H9 (cell line): ENCODE measurements at regions not wholly inside any gene's neighbourhood (a gene's known extent, or its start where the extent isn't known, plus 50 kb on each side); places are given as distances from the start of the nearest gene placed in this dataset.
A peak's percentile ranks its signal among the peaks of the same experiment; 100 is the strongest.

Experiments
- DNase-seq: peaks from one replicate; pipeline ENCODE4 v3.0.0-alpha.2; 2017
- H2AFZ ChIP-seq: one replicate; pipeline ENCODE4 v1.6.1; 2013; ENCODE audit warnings: mild to moderate bottlenecking, low read length, control low read depth, moderate library complexity
- H2AK5ac ChIP-seq: 2 replicates; pipeline ENCODE4 v1.6.1; 2013; ENCODE audit warnings: low read length, control low read depth, mixed read lengths; ENCODE audit not compliant: insufficient read length
- H2BK120ac ChIP-seq: one replicate; pipeline ENCODE4 v1.6.1; 2013; ENCODE audit warnings: low read depth, mild to moderate bottlenecking, low read length, control low read depth, inconsistent platforms; ENCODE audit not compliant: poor library complexity, severe bottlenecking
- H2BK12ac ChIP-seq: 2 replicates; pipeline ENCODE4 v1.6.1; 2013; ENCODE audit warnings: low read length, control low read depth, mixed read lengths, low read depth; ENCODE audit not compliant: insufficient read length
- H2BK15ac ChIP-seq: 2 replicates; pipeline ENCODE4 v1.6.1; 2013; ENCODE audit warnings: low read depth, low read length, control low read depth
- H2BK20ac ChIP-seq: one replicate; pipeline ENCODE4 v1.6.1; 2013; ENCODE audit warnings: low read depth, mild to moderate bottlenecking, low read length, control low read depth, inconsistent platforms; ENCODE audit not compliant: poor library complexity, severe bottlenecking
- H2BK5ac ChIP-seq: 2 replicates; pipeline ENCODE4 v1.6.1; 2013; ENCODE audit warnings: low read length, control low read depth, mixed read lengths; ENCODE audit not compliant: insufficient read length
- H3K14ac ChIP-seq: 2 replicates; pipeline ENCODE4 v1.6.1; 2013; ENCODE audit warnings: low read length, control low read depth; ENCODE audit not compliant: insufficient read depth
- H3K18ac ChIP-seq: 2 replicates; pipeline ENCODE4 v1.6.1; 2013; ENCODE audit warnings: low read depth, mild to moderate bottlenecking, mixed read lengths, low read length, control low read depth; ENCODE audit not compliant: insufficient read length
- H3K23ac ChIP-seq: 2 replicates; pipeline ENCODE4 v1.6.1; 2013; ENCODE audit warnings: low read length, control low read depth, mixed read lengths, low read depth; ENCODE audit not compliant: insufficient read length
- H3K23me2 ChIP-seq: 2 replicates; pipeline ENCODE4 v1.6.1; 2013; ENCODE audit warnings: low read depth, mild to moderate bottlenecking, mixed read lengths, low read length, control low read depth; ENCODE audit not compliant: insufficient read length, poor library complexity, severe bottlenecking
- H3K27ac ChIP-seq: 2 replicates; pipeline ENCODE4 v1.5.1; 2013; ENCODE audit warnings: low read length, control low read depth, mixed read lengths, low read depth; ENCODE audit not compliant: insufficient read length
- H3K27me3 ChIP-seq: 2 replicates; pipeline ENCODE4 v1.6.1; 2013; ENCODE audit warnings: low read length, control low read depth, inconsistent platforms; ENCODE audit not compliant: insufficient read depth
- H3K4ac ChIP-seq: 2 replicates; pipeline ENCODE4 v1.6.1; 2013; ENCODE audit warnings: low read depth, mild to moderate bottlenecking, control low read depth, inconsistent platforms, low read length, moderate library complexity
- H3K4me1 ChIP-seq: 2 replicates; pipeline ENCODE4 v1.6.1; 2013; ENCODE audit warnings: low read length, control low read depth, inconsistent platforms; ENCODE audit not compliant: insufficient read depth
- H3K4me2 ChIP-seq: 2 replicates; pipeline ENCODE4 v1.6.1; 2013; ENCODE audit warnings: low read length, control low read depth, mixed read lengths; ENCODE audit not compliant: insufficient read length, insufficient read depth
- H3K56ac ChIP-seq: 2 replicates; pipeline ENCODE4 v1.6.1; 2013; ENCODE audit warnings: low read depth, mild to moderate bottlenecking, mixed read lengths, low read length, control low read depth; ENCODE audit not compliant: insufficient read length
- H3K79me1 ChIP-seq: 2 replicates; pipeline ENCODE4 v1.6.1; 2013; ENCODE audit warnings: low read depth, mild to moderate bottlenecking, moderate library complexity, low read length, control low read depth, inconsistent platforms; ENCODE audit not compliant: insufficient read depth, poor library complexity, severe bottlenecking
- H3K79me2 ChIP-seq: 2 replicates; pipeline ENCODE4 v1.6.1; 2013; ENCODE audit warnings: low read length, control low read depth, inconsistent platforms; ENCODE audit not compliant: insufficient read depth
- H3K9ac ChIP-seq: 2 replicates; pipeline ENCODE4 v1.6.1; 2013; ENCODE audit warnings: low read length, control low read depth, mixed read lengths; ENCODE audit not compliant: insufficient read length; ENCODE audit errors: extremely low read depth
- H3K9me3 ChIP-seq: one replicate; pipeline ENCODE4 v1.6.1; 2013; ENCODE audit warnings: low read depth, low read length, inconsistent platforms; ENCODE audit not compliant: control insufficient read depth
- H3T11ph ChIP-seq: one replicate; pipeline ENCODE4 v1.6.1; 2013; ENCODE audit warnings: mild to moderate bottlenecking, low read length, control low read depth, inconsistent platforms
- H4K20me1 ChIP-seq: one replicate; pipeline ENCODE4 v1.6.1; 2013; ENCODE audit not compliant: control insufficient read depth, insufficient read length, insufficient read depth
- H4K5ac ChIP-seq: 2 replicates; pipeline ENCODE4 v1.6.1; 2013; ENCODE audit warnings: low read depth, mild to moderate bottlenecking, mixed read lengths, low read length, control low read depth; ENCODE audit not compliant: insufficient read length
- H4K8ac ChIP-seq: replicated peaks from 2 replicates; pipeline ENCODE4 v1.6.1; 2013; ENCODE audit warnings: low read length, control low read depth, mixed read lengths, low read depth; ENCODE audit not compliant: insufficient read length
- H4K91ac ChIP-seq: 2 replicates; pipeline ENCODE4 v1.6.1; 2013; ENCODE audit warnings: low read depth, mild to moderate bottlenecking, moderate library complexity, mixed read lengths, low read length, control low read depth; ENCODE audit not compliant: insufficient read length
- H3K27ac Mint-ChIP-seq, 3 experiments: 2 replicates in 2 of 3; 3 replicates in 1 of 3; pipeline ENCODE4 v1.8.0; 2020 to 2021; ENCODE audit warnings: mixed read lengths in 3 of 3, mild to moderate bottlenecking in 1 of 3, moderate library complexity in 1 of 3
- H3K27me3 Mint-ChIP-seq: 2 replicates; pipeline ENCODE4 v1.8.0; 2021; ENCODE audit warnings: low read depth, mild to moderate bottlenecking, moderate library complexity, mixed read lengths
- H3K36me3 Mint-ChIP-seq, 3 experiments: 2 replicates in 2 of 3; 3 replicates in 1 of 3; pipeline ENCODE4 v1.8.0; 2020 to 2021; ENCODE audit warnings: low read depth in 3 of 3, mixed read lengths in 3 of 3; ENCODE audit not compliant: insufficient read depth in 1 of 3
- H3K4me1 Mint-ChIP-seq, 2 experiments: 2 replicates each; pipeline ENCODE4 v1.8.0; 2020; ENCODE audit warnings: mixed read lengths in 2 of 2
- H3K4me3 Mint-ChIP-seq, 2 experiments: 2 replicates in 1 of 2; 3 replicates in 1 of 2; pipeline ENCODE4 v1.8.0; 2020 to 2021; ENCODE audit warnings: mild to moderate bottlenecking in 2 of 2, mixed read lengths in 2 of 2, moderate library complexity in 1 of 2
- H3K9me3 Mint-ChIP-seq, 2 experiments: 2 replicates in 1 of 2; 3 replicates in 1 of 2; pipeline ENCODE4 v1.8.0; 2020; ENCODE audit warnings: mild to moderate bottlenecking in 2 of 2, mixed read lengths in 2 of 2, moderate library complexity in 1 of 2
- WGBS: extraction: QIAGEN DNeasy Blood & Tissue Kit; methylation state at CpG from one replicate; pipeline ENCODE4 v1.1.7; 2013; ENCODE audit warnings: missing lambda C conversion rate, low lambda C conversion rate, mixed read lengths; ENCODE audit not compliant: insufficient read length; ENCODE audit errors: extremely low coverage; 5-methylcytosine and 5-hydroxymethylcytosine counted together
- TF ChIP-seq, protein P1 (sequence below): fragments of 200-600 bp; sonication (generic); conservative IDR thresholded peaks from 3 replicates; pipeline ENCODE4 v1.8.0; 2021; ENCODE audit warnings: antibody characterized with exemption, mild to moderate bottlenecking

DNA sequence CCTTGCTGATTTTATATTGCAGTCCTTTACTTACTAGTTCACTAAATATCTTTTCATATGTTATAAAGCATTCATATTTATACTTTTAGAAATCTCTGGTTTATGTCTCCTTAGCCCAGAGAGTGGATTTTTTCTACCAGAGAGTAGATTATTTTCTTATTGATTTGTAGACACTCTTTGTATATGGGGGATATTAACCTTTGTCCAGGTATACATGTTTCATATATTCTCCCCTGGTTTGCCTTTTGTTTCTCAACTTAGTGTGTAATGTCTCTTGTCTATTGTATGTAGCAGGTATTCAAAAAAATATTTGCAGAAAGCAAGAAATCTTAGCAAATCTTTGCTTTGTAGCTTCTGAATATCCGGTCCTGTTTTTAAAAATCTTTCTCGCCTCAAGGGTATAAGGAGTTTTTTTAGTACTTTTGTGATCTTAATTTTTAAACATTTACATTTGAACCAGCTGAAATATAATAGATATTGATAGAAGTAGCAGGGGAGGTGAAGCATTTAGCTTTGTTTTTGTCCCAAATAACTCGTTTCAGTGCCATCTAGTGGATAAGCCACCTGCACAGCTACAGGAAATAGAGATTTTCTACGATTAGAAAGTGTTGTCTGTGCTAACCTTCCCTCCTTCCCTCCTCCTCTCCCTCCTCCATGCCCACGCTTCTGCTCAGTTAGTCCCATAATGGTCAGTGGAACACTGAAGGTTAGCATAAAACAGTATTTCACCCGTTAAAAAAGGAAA lies 97.0 kb downstream of the PHETA1 start:
- H2BK120ac ChIP-seq: no peak overlapping the region
- H4K8ac ChIP-seq: no peak overlapping the region
- no peak overlapping the region for H3K4me2 ChIP-seq
- Mint-ChIP-seq H3K27me3 (peaks cover 1% of the 10 kb centered on the region; the same call in 1 of the 2 replicates), H3K4me1 (peaks cover 3 to 7% of the 10 kb centered on the region in 2 experiments), H3K27ac (no peak overlapping the region), H3K36me3 (no peaks in the 10 kb centered on the region), H3K9me3 (no peaks in the 10 kb centered on the region), H3K4me3 (no peak overlapping the region)
- H3T11ph ChIP-seq: no peak overlapping the region
- H3K79me2 ChIP-seq: no peaks in the 10 kb centered on the region
- no CpG with 5 or more reads among the region's 6 CpGs for WGBS
- no peak overlapping the region for H2BK12ac ChIP-seq
- no peak overlapping the region for H3K27ac ChIP-seq
- no peaks in the 10 kb centered on the region for H3K79me1 ChIP-seq
- H3K4ac ChIP-seq: no peak overlapping the region
- H2AK5ac ChIP-seq: no peak overlapping the region
- no peak overlapping the region for H4K91ac ChIP-seq
- no peaks in the 10 kb centered on the region for H3K9me3 ChIP-seq
- H2AFZ ChIP-seq: no peak overlapping the region
- H4K5ac ChIP-seq: no peak overlapping the region
- H3K23ac ChIP-seq: no peak overlapping the region
- no peak overlapping the region for H3K9ac ChIP-seq
- H3K56ac ChIP-seq: no peak overlapping the region
- no peaks in the 10 kb centered on the region for H4K20me1 ChIP-seq
- no peak overlapping the region for H2BK20ac ChIP-seq
- no peak overlapping the region for H3K14ac ChIP-seq
- no peak overlapping the region for H2BK15ac ChIP-seq
- no peak overlapping the region for H3K18ac ChIP-seq
- no peaks in the 10 kb centered on the region for H3K23me2 ChIP-seq
- TF ChIP-seq, protein P1, sequence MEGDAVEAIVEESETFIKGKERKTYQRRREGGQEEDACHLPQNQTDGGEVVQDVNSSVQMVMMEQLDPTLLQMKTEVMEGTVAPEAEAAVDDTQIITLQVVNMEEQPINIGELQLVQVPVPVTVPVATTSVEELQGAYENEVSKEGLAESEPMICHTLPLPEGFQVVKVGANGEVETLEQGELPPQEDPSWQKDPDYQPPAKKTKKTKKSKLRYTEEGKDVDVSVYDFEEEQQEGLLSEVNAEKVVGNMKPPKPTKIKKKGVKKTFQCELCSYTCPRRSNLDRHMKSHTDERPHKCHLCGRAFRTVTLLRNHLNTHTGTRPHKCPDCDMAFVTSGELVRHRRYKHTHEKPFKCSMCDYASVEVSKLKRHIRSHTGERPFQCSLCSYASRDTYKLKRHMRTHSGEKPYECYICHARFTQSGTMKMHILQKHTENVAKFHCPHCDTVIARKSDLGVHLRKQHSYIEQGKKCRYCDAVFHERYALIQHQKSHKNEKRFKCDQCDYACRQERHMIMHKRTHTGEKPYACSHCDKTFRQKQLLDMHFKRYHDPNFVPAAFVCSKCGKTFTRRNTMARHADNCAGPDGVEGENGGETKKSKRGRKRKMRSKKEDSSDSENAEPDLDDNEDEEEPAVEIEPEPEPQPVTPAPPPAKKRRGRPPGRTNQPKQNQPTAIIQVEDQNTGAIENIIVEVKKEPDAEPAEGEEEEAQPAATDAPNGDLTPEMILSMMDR: peak; percentile 59
- no peak for DNase-seq
- no peaks in the 10 kb centered on the region for H3K27me3 ChIP-seq
- H3K4me1 ChIP-seq: no peaks in the 10 kb centered on the region
- no peak overlapping the region for H2BK5ac ChIP-seq
